ENCODE measurements at regions not wholly inside any gene's neighbourhood (a gene's known extent, or its start where the extent isn't known, plus 50 kb on each side); places are given as distances from the start of the nearest gene placed in this dataset.

- TF ChIP-seq SP1 (CRISPR knock-in tag; conservative IDR thresholded peaks at IDR 0.05), result no peak
- TF ChIP-seq ZNF512 (CRISPR knock-in tag; IDR thresholded peaks at IDR 0.05; ENCODE audit: borderline replicate concordance), result no peak
- no peak for TF ChIP-seq CTCF (IDR thresholded peaks at IDR 0.05)
- TF ChIP-seq TEAD4 (CRISPR knock-in tag; IDR thresholded peaks at IDR 0.05), result no peak
- TF ChIP-seq FOXK1 (CRISPR knock-in tag; IDR thresholded peaks at IDR 0.05), result no peak
- no peak for TF ChIP-seq ZNF281 (CRISPR knock-in tag; IDR thresholded peaks at IDR 0.05)
- no peak for TF ChIP-seq SMAD3 (CRISPR knock-in tag; IDR thresholded peaks at IDR 0.05; ENCODE audit: borderline replicate concordance)
- TF ChIP-seq SMAD4 (CRISPR knock-in tag; IDR thresholded peaks at IDR 0.05), result no peak
Observed at GRCh38 chr9:115223471-115223870, 105.5 kb upstream of the TNC start.
